WTC11 (cell line): ENCODE measurements at regions not wholly inside any gene's neighbourhood (a gene's known extent, or its start where the extent isn't known, plus 50 kb on each side); places are given as distances from the start of the nearest gene placed in this dataset.

Experiments
- AFF4 ChIP-seq: sonication (generic); formaldehyde crosslinking; IDR thresholded peaks from 2 replicates; pipeline ENCODE4 v1.8.1; 2023; ENCODE audit warnings: mild to moderate bottlenecking, missing genetic modification reagents, borderline replicate concordance
- CTCF ChIP-seq: fragments of 200-600 bp; IDR thresholded peaks from 2 replicates; pipeline ENCODE4 v1.8.0; 2022; ENCODE audit warnings: antibody characterized with exemption
- HMGXB4 ChIP-seq: sonication (generic); formaldehyde crosslinking; IDR thresholded peaks from 2 replicates; pipeline ENCODE4 v1.8.1; 2023; ENCODE audit warnings: mild to moderate bottlenecking, moderate library complexity, missing genetic modification reagents
- OVOL2 ChIP-seq: fragments of 250-450 bp; sonication (Bioruptor Pico); IDR thresholded peaks from 2 replicates; pipeline ENCODE4 v1.9.0; 2021; ENCODE audit warnings: mild to moderate bottlenecking, borderline replicate concordance
- STAT6 ChIP-seq: sonication (generic); formaldehyde crosslinking; conservative IDR thresholded peaks from 2 replicates; pipeline ENCODE4 v1.8.1; 2023; ENCODE audit warnings: mild to moderate bottlenecking, low read depth, missing genetic modification reagents, moderate library complexity
- ZBTB43 ChIP-seq: sonication (generic); formaldehyde crosslinking; IDR thresholded peaks from 2 replicates; pipeline ENCODE4 v1.8.1; 2023; ENCODE audit warnings: mild to moderate bottlenecking, missing genetic modification reagents
- ZNF121 ChIP-seq: sonication (generic); formaldehyde crosslinking; IDR thresholded peaks from 2 replicates; pipeline ENCODE4 v1.8.0; 2023; ENCODE audit warnings: missing genetic modification reagents
- ZNF396 ChIP-seq: fragments of 250-450 bp; sonication (Bioruptor Pico); IDR thresholded peaks from 2 replicates; pipeline ENCODE4 v1.8.0; 2021; ENCODE audit warnings: mild to moderate bottlenecking, moderate library complexity, borderline replicate concordance
- ZNF423 ChIP-seq: fragments of 250-450 bp; sonication (Bioruptor Pico); IDR thresholded peaks from 2 replicates; pipeline ENCODE4 v2.1.2; 2022; ENCODE audit warnings: mild to moderate bottlenecking, moderate library complexity
- ZNF512 ChIP-seq: sonication (generic); formaldehyde crosslinking; IDR thresholded peaks from 2 replicates; pipeline ENCODE4 v1.8.1; 2022; ENCODE audit warnings: missing genetic modification reagents, borderline replicate concordance

GRCh38 chr13:34720618-34721017 is 221.5 kb upstream of the NBEA start:
- no peak for TF ChIP-seq ZNF396
- no peak for TF ChIP-seq CTCF
- no peak for TF ChIP-seq STAT6 (CRISPR knock-in tag)
- no peak for TF ChIP-seq ZNF121
- no peak for TF ChIP-seq AFF4 (CRISPR knock-in tag)
- TF ChIP-seq ZBTB43 (CRISPR knock-in tag), result no peak
- no peak for TF ChIP-seq OVOL2 (CRISPR knock-in tag)
- no peak for TF ChIP-seq HMGXB4
- TF ChIP-seq ZNF512, result no peak
- TF ChIP-seq ZNF423, result no peak
